HG03457 (cell line): ENCODE measurements at regions not wholly inside any gene's neighbourhood (a gene's known extent, or its start where the extent isn't known, plus 50 kb on each side); places are given as distances from the start of the nearest gene placed in this dataset.

Experiments used
- ATAC-seq: cut with Tn5 transposase; IDR thresholded peaks from one replicate; pipeline ENCODE4 v1.9.1; 2021; ENCODE audit warnings: moderate number of reproducible peaks; ENCODE audit not compliant: unreplicated experiment

DNA sequence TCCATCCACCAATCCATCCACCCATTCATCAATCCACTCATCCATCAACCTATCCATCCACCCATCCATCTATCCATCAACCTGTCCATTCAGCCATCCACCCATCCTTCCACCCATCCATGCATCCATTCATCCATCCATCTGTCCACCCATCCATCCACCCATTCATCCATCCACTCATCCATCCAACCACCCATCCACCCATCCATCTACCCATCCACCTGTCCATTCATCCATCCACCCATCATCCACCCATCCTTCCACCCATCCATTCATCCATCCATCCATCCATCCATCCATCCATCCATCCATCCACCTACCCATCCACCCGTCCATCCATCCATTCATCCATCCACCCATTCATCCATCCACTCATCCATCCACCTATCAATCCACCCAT lies 195.8 kb downstream of the NXNL2 start:
- ATAC-seq = no peak

DNA sequence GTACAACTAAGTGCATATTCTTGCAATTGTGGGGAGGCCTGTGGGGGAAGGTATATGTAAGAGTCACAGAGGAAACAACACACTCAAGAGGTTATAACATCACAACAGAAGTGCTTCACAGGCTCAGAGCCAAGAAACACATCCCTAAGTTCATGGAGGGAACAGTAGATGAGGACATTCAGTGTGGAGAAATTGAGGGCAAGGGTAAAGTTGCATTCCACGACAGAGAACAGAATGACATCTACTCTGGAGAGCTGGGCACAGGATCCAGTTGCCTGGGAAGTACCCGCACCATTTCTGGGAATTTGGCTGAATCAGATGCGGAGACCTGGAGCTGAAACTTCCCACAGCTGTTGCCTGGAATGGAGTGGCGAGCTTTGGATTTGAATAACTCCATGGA lies 197.2 kb downstream of the NXNL2 start:
- no peak for ATAC-seq

DNA sequence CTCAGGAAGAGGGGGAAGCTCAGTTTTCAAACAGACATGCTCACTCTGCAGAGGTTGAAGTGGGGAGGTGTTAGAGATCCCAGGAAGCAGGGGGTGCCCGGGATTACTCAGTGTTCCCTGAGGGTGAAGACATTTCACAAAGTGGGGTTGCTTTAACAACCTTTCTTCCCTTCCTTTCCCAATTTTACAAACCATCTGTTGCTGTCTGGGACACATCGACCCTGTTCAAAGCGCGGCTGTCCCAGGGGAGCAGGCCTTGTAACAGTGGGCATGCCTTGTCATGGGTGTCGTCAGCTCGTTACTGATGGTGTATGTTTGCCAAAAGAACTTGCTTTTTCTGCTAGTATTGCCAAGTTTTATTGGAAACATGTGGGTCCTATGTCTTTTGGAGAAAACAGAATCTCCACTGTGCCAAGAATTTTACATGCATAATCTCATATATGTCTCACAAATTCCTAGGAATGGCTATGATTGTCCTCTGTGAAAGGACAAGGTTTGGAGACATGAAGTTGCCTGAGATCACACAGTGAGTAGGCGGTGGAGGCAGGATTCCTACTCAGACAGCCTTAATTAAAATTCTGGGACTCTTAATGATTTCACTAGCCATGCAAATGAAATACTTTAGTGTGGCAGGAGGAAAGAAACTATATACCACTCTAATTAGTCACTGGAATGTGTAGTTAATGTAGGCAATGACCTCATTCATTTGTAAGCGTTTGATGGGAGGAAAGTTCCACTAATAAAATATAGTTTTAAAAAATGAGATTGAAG lies 198.9 kb downstream of the NXNL2 start:
- ATAC-seq = no peak

DNA sequence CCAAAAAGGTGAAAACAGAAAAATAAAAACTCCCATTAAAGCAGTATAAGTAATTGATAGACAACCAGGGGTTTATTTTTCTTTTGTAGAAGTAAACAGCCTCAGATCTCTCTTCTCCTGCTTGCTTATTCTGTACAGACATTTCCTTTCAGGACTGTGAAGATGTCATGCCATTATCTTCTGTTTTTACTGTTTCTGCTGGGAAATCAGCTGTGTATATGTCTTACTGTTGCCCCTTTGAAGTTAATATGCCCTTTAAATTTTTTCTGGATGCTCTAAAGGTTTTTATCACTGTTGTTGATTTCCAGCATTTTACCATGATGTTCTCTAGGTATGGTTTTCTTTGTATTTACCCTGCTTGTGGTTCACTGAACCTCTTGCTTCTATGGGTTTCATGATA lies 199.5 kb downstream of the NXNL2 start:
- no peak for ATAC-seq

DNA sequence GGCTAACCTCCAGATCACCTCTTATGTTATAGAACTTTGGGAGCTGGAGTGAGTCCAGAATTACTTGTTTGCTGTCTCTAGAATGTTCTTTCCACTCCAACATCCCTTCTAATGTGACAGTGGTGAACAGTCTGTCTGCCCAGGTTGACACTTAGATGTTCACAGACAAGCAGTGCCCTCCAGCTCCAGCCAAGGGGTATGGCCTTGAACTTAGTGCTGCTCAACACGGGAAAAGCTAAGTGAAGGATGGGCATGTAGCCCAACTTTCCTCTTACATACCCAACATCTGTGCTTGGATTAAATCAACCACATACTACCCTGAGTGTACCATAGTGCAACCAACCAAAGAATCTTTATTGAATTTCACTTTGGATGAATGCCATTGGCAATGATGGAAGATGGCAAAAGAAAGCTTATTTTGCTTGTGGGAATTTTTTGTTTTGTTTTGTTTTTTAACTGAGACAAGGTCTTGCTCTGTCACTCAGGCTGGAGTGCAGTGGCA lies 201.2 kb downstream of the NXNL2 start:
- ATAC-seq = no peak

DNA sequence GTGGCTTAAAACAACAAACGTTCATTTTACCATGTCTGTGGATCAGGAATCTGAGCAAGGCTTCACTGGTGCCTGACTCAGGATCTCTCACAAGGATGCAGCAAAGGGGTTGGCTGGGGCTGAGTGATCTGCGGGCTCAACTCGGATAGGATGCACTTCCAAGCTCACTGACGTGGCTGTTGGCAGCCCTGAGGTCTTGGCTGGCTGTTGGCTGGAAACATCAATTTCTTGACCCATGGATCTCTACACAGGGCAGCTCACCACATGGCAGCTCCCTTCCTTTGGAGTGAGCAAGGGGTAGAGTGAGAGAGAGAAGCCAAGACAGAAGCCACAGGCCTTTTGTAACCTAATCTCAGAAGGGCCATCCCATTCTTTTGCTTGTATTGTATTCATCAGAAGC lies 202.1 kb downstream of the NXNL2 start:
- no peak for ATAC-seq

- ATAC-seq = no peak
Observed at GRCh38 chr9:88737876-88738275, 202.9 kb downstream of the NXNL2 start.

- ATAC-seq = no peak
Observed at GRCh38 chr9:88738709-88739108, 203.7 kb downstream of the NXNL2 start.

DNA sequence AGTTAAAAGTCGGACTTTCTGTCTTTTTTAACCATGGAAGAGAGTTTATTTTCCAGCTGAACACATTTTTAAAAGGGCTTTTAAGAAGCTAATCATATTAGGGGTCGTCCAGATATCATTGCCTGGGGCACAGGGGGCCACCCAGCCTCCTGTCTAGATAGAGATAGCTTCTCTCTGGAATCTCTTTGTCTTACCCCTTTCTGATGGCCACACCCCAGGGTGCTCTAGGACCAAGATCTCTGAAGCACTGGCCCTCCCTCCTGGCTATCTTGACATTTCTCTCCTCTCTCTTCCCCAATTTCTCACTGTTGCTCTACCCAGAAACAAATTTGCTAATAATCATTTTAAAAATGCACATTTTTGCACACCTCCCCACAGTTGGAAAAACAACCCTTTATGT lies 204.4 kb downstream of the NXNL2 start:
- ATAC-seq = no peak

DNA sequence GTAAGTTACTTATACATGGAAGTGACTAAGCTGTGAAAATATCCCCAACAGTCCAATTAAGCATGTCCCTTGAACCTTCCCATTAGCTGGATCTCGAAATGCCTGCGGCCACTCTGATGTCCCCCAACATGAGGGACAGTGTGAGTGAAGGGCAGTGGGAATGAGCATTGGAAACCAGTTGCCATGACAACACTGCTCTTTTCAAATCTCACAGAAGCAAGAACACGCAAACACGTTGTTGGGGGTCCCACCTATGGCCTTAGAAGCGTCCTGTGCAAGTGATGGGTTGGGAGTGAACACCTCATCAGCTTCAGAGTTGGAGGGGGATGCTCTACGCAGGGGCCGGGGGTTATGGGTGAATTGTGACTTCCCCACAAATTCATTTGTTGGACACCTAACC lies 205.9 kb downstream of the NXNL2 start:
- no peak for ATAC-seq

DNA sequence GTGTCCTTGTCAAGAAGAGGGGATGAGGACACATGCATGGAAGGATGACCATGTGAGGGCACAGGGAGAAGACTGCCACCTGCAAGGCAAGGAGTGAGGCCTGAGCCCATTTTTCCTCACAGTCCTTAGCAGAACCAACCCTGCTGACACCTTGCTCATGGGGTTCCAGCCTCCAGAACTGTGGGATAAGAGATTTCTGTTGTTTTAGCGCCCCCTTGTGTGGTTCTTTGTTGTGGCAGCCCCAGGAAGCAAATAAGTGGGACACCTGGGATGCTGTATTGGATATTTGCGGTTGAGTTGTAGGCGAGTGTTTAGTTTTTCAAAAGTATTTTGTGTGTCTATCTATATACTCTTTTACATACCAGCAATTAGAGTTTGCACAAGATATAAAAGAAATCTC lies 206.4 kb downstream of the NXNL2 start:
- no peak for ATAC-seq

GRCh38 chr9:88742483-88742882 lies 207.5 kb downstream of the NXNL2 start:
- ATAC-seq = no peak

GRCh38 chr9:88742905-88743304 lies 207.9 kb downstream of the NXNL2 start:
- no peak for ATAC-seq

GRCh38 chr9:88745276-88746001 lies 210.5 kb downstream of the NXNL2 start:
- ATAC-seq = no peak

- no peak for ATAC-seq
Observed at GRCh38 chr9:88746029-88746742, 211.2 kb downstream of the NXNL2 start.

DNA sequence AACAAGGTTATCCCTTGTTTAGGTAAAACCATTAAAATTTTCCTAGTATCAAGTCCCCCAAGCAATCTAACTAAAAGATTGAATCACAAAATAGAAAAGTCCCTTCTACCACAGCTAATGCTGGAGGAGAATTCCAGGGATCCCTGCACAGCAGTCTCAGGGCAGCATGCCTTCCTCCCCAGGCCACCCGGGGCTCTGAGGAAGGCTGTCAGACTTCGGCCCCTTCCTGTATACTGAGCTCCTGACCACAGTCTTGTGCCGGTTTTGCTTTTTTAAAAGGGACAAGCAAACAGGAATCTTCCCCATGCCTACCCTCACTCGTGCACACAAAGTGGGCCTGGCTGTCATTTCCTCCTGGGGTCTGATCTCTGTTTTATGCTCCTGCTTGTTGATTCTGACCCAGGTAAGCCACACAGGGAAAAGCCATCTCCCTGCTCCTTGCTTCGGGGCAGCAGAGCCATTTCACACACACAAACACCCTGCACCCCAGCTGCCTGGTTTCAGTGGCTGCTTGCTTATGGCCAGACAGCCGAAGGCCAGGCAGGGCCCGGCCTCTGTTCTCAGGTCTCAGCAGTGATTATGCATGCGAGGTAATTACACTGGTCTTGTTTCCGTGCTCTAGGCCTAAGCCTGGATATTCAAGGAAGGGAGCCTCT lies 211.9 kb downstream of the NXNL2 start:
- no peak for ATAC-seq

- no peak for ATAC-seq
Observed at GRCh38 chr9:88747768-88748167, 212.8 kb downstream of the NXNL2 start.

DNA sequence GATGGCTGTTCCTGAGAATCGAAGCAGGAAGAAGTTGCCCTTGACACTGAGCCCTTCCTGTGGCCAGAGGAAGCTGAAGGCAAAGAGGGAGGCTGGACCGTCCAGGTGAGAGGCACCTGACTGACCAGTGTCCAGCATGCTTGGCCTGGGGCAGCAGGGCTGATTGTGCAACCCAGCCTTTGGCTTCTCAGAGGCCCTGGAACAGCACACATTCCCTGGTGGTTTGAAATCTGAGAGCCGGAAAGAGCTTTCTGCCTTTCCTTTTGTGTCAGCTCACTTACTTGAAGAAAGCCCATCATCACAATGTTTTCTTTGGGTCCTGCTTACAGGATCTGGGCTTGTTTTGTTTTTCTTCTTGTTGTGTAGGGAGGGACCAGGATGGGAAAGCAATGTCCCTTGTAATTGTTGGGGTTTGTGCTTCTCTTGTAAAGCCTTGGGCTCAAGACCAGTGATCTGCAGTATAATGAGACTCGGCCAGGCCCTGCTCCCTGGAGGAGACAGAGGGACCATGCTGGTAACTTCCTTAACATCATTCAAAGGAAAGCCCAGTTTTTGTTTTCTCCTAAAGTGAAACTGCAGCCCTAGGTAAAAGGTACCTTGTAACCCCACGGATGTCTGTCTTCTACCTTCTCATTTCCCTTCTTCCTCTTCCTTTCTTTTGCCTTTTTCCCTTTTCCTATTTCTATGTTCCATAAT lies 213.7 kb downstream of the NXNL2 start:
- ATAC-seq = no peak

- ATAC-seq = no peak
Observed at GRCh38 chr9:88749420-88749819, 214.4 kb downstream of the NXNL2 start.

GRCh38 chr9:88750832-88751360 lies 215.9 kb downstream of the NXNL2 start:
- no peak for ATAC-seq
